B cell (primary cell): ENCODE measurements at regions not wholly inside any gene's neighbourhood (a gene's known extent, or its start where the extent isn't known, plus 50 kb on each side); places are given as distances from the start of the nearest gene placed in this dataset.

Experiments
- ATAC-seq: fragments of 200-7000 bp; cut with Tn5 transposase; one replicate; pipeline ENCODE4 v1.10.0; 2021; ENCODE audit warnings: low read depth, mild to moderate bottlenecking, moderate number of reproducible peaks, moderate library complexity
- CTCF ChIA-PET: fragments of 350-600 bp; sonication (Branson Sonifier 250); formaldehyde crosslinking; loops from one replicate; lab custom pipeline; 2021; ENCODE audit warnings: antibody characterized with exemption, inconsistent platforms; lab: Charles Lee
- POLR2A ChIA-PET: fragments of 350-600 bp; sonication (Branson Sonifier 250); formaldehyde crosslinking; loops from one replicate; lab custom pipeline; 2021; ENCODE audit warnings: antibody characterized with exemption; lab: Charles Lee
- DNase-seq: peaks from one replicate; pipeline ENCODE4 v3.0.0; 2013
- H2AFZ ChIP-seq: 2 replicates; pipeline ENCODE4 v1.6.1; 2012; ENCODE audit warnings: mild to moderate bottlenecking, low read depth, low read length; ENCODE audit not compliant: insufficient read depth, poor library complexity, severe bottlenecking
- H3K27ac ChIP-seq, 2 donors: 1 replicate in 1 of 2; 2 replicates in 1 of 2; pipeline ENCODE4 v1.5.1; 2012 to 2013; ENCODE audit warnings: low read length in 2 of 2, mild to moderate bottlenecking in 2 of 2, moderate library complexity in 1 of 2
- H3K27me3 ChIP-seq, 4 experiments: fragments of 200-600 bp in 1 of 4; sonication (generic) in 1 of 4; replicated peaks in 1 of 4; 1 replicate in 2 of 4; 2 replicates in 2 of 4; pipeline versions ENCODE4 v1.6.1 to v1.7.0; 2013 to 2016; ENCODE audit warnings: low read length in 3 of 4, mild to moderate bottlenecking in 2 of 4, mixed read lengths in 1 of 4, moderate library complexity in 1 of 4; ENCODE audit not compliant: insufficient read depth in 4 of 4, control insufficient read depth in 3 of 4; ENCODE audit errors: control extremely low read depth in 1 of 4
- H3K36me3 ChIP-seq, 2 experiments: replicated peaks in 1 of 2; 1 replicate in 1 of 2; 2 replicates in 1 of 2; pipeline versions ENCODE4 v1.6.1 to v1.7.1; 2013; ENCODE audit warnings: low read length in 1 of 2; ENCODE audit not compliant: insufficient read depth in 2 of 2, control insufficient read depth in 1 of 2; ENCODE audit errors: control extremely low read depth in 1 of 2, extremely low read depth in 1 of 2
- H3K4me1 ChIP-seq, 2 donors: fragments of 200-600 bp in 1 of 2; sonication (generic) in 1 of 2; 1 replicate in 1 of 2; 2 replicates in 1 of 2; pipeline versions ENCODE4 v1.5.1 to v1.6.1; 2013 to 2017; ENCODE audit warnings: low read length in 2 of 2; ENCODE audit not compliant: control insufficient read depth in 2 of 2, insufficient read depth in 2 of 2
- H3K4me2 ChIP-seq: replicated peaks from 2 replicates; pipeline ENCODE3; 2012; ENCODE audit warnings: mild to moderate bottlenecking, low read depth, low read length; ENCODE audit not compliant: poor library complexity, severe bottlenecking
- H3K4me3 ChIP-seq, 5 experiments: fragments of 200-600 bp in 1 of 5; sonication (generic) in 1 of 5; 1 replicate in 3 of 5; 2 replicates in 2 of 5; pipeline versions ENCODE4 v1.5.1 to v1.7.0; 2011 to 2016; ENCODE audit warnings: low read length in 4 of 5, mild to moderate bottlenecking in 4 of 5, low read depth in 2 of 5, control low read depth in 1 of 5, moderate library complexity in 1 of 5; ENCODE audit not compliant: insufficient read depth in 1 of 5; ENCODE audit errors: control extremely low read depth in 1 of 5, extremely low read depth in 1 of 5
- H3K79me2 ChIP-seq: fragments of 200-600 bp; sonication (generic); one replicate; pipeline ENCODE4 v1.6.0; 2016; ENCODE audit warnings: low read length; ENCODE audit not compliant: control insufficient read depth, insufficient read depth
- H3K9ac ChIP-seq: fragments of 200-600 bp; sonication (generic); 2 replicates; pipeline ENCODE4 v1.6.1; 2017; ENCODE audit warnings: mild to moderate bottlenecking, low read length, moderate library complexity
- H3K9me3 ChIP-seq, 3 donors: one replicate each; pipeline versions ENCODE4 v1.6.1 to v1.7.1; 2013; ENCODE audit warnings: low read length in 2 of 3; ENCODE audit not compliant: control insufficient read depth in 2 of 3, insufficient read depth in 1 of 3; ENCODE audit errors: control extremely low read depth in 1 of 3
- H4K20me1 ChIP-seq: 2 replicates; pipeline ENCODE4 v1.6.0; 2012; ENCODE audit warnings: mild to moderate bottlenecking, low read length; ENCODE audit not compliant: insufficient read depth, control insufficient read depth, poor library complexity, severe bottlenecking
- H3K27ac Mint-ChIP-seq: one replicate; pipeline ENCODE4 v1.8.0; 2021; ENCODE audit warnings: mixed read lengths
- H3K27me3 Mint-ChIP-seq: one replicate; pipeline ENCODE4 v1.8.0; 2021; ENCODE audit warnings: mixed read lengths
- H3K4me1 Mint-ChIP-seq: one replicate; pipeline ENCODE4 v1.8.0; 2021; ENCODE audit warnings: mixed read lengths
- H3K4me3 Mint-ChIP-seq: one replicate; pipeline ENCODE4 v1.8.0; 2021; ENCODE audit warnings: mixed read lengths
- H3K9me3 Mint-ChIP-seq: one replicate; pipeline ENCODE4 v1.8.0; 2022; ENCODE audit warnings: mixed read lengths; ENCODE audit not compliant: insufficient read depth
- EZH2 ChIP-seq: IDR thresholded peaks from 2 replicates; pipeline ENCODE4 v1.6.1; 2012; ENCODE audit warnings: borderline replicate concordance, low read depth, mild to moderate bottlenecking, moderate library complexity, low read length; ENCODE audit not compliant: insufficient read depth, poor library complexity, severe bottlenecking
- WGBS: methylation state at CpG from one replicate; pipeline ENCODE4 v1.1.5; 2013; ENCODE audit warnings: missing lambda C conversion rate; ENCODE audit not compliant: insufficient coverage; 5-methylcytosine and 5-hydroxymethylcytosine counted together
- intact Hi-C: fragments of 100-400 bp; cut with micrococcal nuclease; formaldehyde crosslinking; loops from one replicate; pipeline ENCODE4 v1.10.0; 2022
- TF ChIP-seq, protein P1 (sequence below): fragments of 200-600 bp; IDR thresholded peaks from one replicate; pipeline ENCODE4 v1.8.0; 2022; ENCODE audit warnings: antibody characterized with exemption, mild to moderate bottlenecking

DNA sequence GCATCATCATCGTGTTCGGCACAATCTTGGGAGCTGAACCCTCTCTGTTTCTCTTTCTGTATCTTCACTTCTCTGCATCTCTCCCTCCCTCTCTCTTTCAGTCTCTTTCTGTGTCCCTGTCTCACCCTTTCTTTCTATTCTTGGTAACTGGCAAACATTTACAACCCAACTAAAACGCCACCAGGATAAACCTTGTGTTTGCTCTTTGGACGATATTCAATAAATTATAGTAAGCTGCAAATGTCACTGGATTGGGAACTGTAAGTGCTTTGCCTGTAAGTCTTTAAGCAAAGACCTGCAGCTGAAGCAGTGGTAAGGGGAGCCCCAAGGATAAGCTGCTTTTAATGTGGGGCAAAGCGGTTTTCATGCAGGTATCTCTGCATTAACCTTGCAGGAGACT is 558.0 kb upstream of the MKI67 start:
- POLR2A ChIA-PET: no interaction called here
- H3K9me3 Mint-ChIP-seq: peaks cover 2% of the 10 kb centered on the region
- no peaks in the 10 kb centered on the region for H3K27me3 Mint-ChIP-seq

DNA sequence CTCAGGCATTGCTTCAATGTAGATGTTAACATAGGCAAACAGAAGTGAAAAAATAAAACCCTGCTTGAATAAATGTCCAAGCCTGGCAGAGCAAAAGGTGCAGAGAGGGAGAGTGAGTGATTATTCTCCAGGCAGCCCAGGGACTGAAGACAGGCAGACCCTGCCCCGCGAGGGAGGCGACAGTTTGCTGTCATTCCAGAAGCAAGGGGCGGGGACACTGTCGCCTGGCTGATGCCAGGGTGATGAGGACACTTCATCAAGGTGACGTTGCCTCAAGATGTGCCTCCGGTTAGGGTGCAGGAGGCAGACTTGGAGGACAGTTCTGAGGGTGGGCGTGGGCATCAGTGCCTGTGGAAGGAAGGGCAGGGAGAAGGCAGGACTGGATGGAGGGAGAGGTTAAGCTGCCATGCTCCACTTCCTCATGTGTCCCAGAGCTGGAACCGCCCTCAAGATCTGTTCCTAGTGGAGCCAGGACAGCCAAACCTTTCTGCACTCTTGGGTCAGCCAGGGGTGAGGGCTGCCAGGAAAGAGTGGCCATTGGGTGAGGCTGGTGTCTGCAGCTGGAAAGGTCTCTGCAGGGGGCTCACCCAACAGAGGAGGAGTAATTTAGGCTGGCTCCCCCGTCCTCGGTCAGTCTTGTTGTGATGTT is 560.5 kb upstream of the MKI67 start:
- DNase-seq (no peak), ATAC-seq (no peak)
- Histone ChIP-seq H3K4me1 (no peaks in the 10 kb centered on the region), H3K27ac (no peak overlapping the region), H3K79me2 (no peaks in the 10 kb centered on the region), H3K9ac (no peak overlapping the region), H3K4me2 (no peak overlapping the region), H2AFZ (no peak overlapping the region), H3K4me3 (no peak overlapping the region), H3K27me3 (no peaks in the 10 kb centered on the region), H3K9me3 (peaks cover 0 to 4% (median 0%) of the 10 kb centered on the region in 3 donors), H4K20me1 (no peaks in the 10 kb centered on the region), H3K36me3 (no peaks in the 10 kb centered on the region)
- H3K9me3 Mint-ChIP-seq: no peaks in the 10 kb centered on the region
- no peaks in the 10 kb centered on the region for H3K4me1 Mint-ChIP-seq
- no peak overlapping the region for H3K27ac Mint-ChIP-seq
- TF ChIP-seq EZH2: no peak
- TF ChIP-seq, protein P1, sequence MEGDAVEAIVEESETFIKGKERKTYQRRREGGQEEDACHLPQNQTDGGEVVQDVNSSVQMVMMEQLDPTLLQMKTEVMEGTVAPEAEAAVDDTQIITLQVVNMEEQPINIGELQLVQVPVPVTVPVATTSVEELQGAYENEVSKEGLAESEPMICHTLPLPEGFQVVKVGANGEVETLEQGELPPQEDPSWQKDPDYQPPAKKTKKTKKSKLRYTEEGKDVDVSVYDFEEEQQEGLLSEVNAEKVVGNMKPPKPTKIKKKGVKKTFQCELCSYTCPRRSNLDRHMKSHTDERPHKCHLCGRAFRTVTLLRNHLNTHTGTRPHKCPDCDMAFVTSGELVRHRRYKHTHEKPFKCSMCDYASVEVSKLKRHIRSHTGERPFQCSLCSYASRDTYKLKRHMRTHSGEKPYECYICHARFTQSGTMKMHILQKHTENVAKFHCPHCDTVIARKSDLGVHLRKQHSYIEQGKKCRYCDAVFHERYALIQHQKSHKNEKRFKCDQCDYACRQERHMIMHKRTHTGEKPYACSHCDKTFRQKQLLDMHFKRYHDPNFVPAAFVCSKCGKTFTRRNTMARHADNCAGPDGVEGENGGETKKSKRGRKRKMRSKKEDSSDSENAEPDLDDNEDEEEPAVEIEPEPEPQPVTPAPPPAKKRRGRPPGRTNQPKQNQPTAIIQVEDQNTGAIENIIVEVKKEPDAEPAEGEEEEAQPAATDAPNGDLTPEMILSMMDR: no peak
- intact Hi-C loops: no loop called here
- WGBS: 69% methylated on average over 11 of the region's 11 CpGs
- no peak overlapping the region for H3K4me3 Mint-ChIP-seq
- POLR2A ChIA-PET: no interaction called here
- CTCF ChIA-PET: no interaction called here
- H3K27me3 Mint-ChIP-seq: no peaks in the 10 kb centered on the region

More for the DNA sequence above, 558.0 kb upstream of the MKI67 start:
- no peak overlapping the region for H3K4me3 Mint-ChIP-seq
- intact Hi-C loops: no loop called here
- Histone ChIP-seq H3K4me1 (no peaks in the 10 kb centered on the region), H3K4me3 (no peak overlapping the region), H3K4me2 (no peak overlapping the region), H3K36me3 (no peaks in the 10 kb centered on the region), H3K27me3 (no peaks in the 10 kb centered on the region), H3K9ac (no peak overlapping the region), H3K79me2 (no peaks in the 10 kb centered on the region), H3K9me3 (peaks cover 0 to 4% (median 0%) of the 10 kb centered on the region in 3 donors), H4K20me1 (no peaks in the 10 kb centered on the region), H2AFZ (no peak overlapping the region), H3K27ac (no peak overlapping the region)
- no peaks in the 10 kb centered on the region for H3K4me1 Mint-ChIP-seq
- CTCF ChIA-PET: no interaction called here
- H3K27ac Mint-ChIP-seq: no peak overlapping the region
- no peak for ATAC-seq
- WGBS: 90% methylated on average over 4 of the region's 5 CpGs
- DNase-seq: no peak
- TF ChIP-seq, protein P1: no peak
- TF ChIP-seq EZH2: no peak
